Thyroid gland (tissue), 4 donors: ENCODE measurements at regions not wholly inside any gene's neighbourhood (a gene's known extent, or its start where the extent isn't known, plus 50 kb on each side); places are given as distances from the start of the nearest gene placed in this dataset.

ENCODE experiments used
- DNase-seq, 2 donors: peaks; one replicate each; pipeline ENCODE4 v3.0.0-alpha.2; 2019
- H3K27ac ChIP-seq, 3 donors: fragments of 200-600 bp; sonication (generic); 1 replicate in 2 of 3; 2 replicates in 1 of 3; pipeline ENCODE4 v1.5.1; 2016 to 2019; ENCODE audit warnings: mild to moderate bottlenecking in 1 of 3, moderate library complexity in 1 of 3
- H3K27me3 ChIP-seq: fragments of 200-600 bp; sonication (generic); one replicate; pipeline ENCODE4 v1.5.1; 2019
- H3K36me3 ChIP-seq, 2 donors: fragments of 200-600 bp; sonication (generic); one replicate each; pipeline ENCODE4 v1.5.1; 2016 to 2019
- H3K4me1 ChIP-seq, 2 donors: fragments of 200-600 bp; sonication (generic); one replicate each; pipeline ENCODE4 v1.5.1; 2017 to 2019
- H3K4me3 ChIP-seq, 3 donors: fragments of 200-600 bp; sonication (generic); replicated peaks in 1 of 3; 1 replicate in 2 of 3; 2 replicates in 1 of 3; pipeline ENCODE4 v1.5.1; 2016; ENCODE audit warnings: mild to moderate bottlenecking in 1 of 3
- H3K9me3 ChIP-seq: fragments of 200-600 bp; sonication (generic); one replicate; pipeline ENCODE4 v1.5.1; 2017
- CTCF ChIP-seq, 6 experiments: fragments of 200-600 bp in 3 of 6; fragments of 450-650 bp in 3 of 6; sonication (generic) in 3 of 6; IDR thresholded peaks; one replicate each; pipeline ENCODE4 v1.5.1; 2016 to 2019; ENCODE audit warnings: antibody characterized with exemption in 6 of 6, mild to moderate bottlenecking in 2 of 6, inconsistent platforms in 1 of 6, moderate library complexity in 1 of 6
- POLR2A ChIP-seq, 2 donors: fragments of 450-650 bp; IDR thresholded peaks; one replicate each; pipeline ENCODE4 v1.6.1; 2017; ENCODE audit warnings: antibody characterized with exemption in 2 of 2, mild to moderate bottlenecking in 2 of 2, moderate library complexity in 1 of 2
- WGBS, 2 donors: methylation state at CpG; one replicate each; pipeline ENCODE4 v1.1.5; 2017; 5-methylcytosine and 5-hydroxymethylcytosine counted together
- intact Hi-C: fragments of 100-400 bp; cut with DNase I; formaldehyde crosslinking; loops from one replicate; pipeline ENCODE4 v1.15.1; 2023

GRCh38 chr12:30439201-30439600 is 256.5 kb downstream of the IPO8 start:
- Histone ChIP-seq H3K36me3 (no peaks in the 10 kb centered on the region), H3K27me3 (no peaks in the 10 kb centered on the region), H3K27ac (no peak overlapping the region), H3K4me1 (no peaks in the 10 kb centered on the region), H3K4me3 (no peak overlapping the region), H3K9me3 (no peaks in the 10 kb centered on the region)
- intact Hi-C loops, result no loop called here
- TF ChIP-seq POLR2A (IDR thresholded peaks at IDR 0.05), result no peak
- no peak for TF ChIP-seq CTCF (IDR thresholded peaks at IDR 0.05)
- WGBS, 2 donors, result 87 to 91% methylated on average over 4 of the region's 4 CpGs
- DNase-seq, result no peak

GRCh38 chr12:30438601-30439041 is 257.0 kb downstream of the IPO8 start:
- 69 to 71% methylated on average over 1 of the region's 1 CpG for WGBS, 2 donors
- Histone ChIP-seq H3K4me3 (no peak overlapping the region), H3K4me1 (no peaks in the 10 kb centered on the region), H3K36me3 (no peaks in the 10 kb centered on the region), H3K27me3 (no peaks in the 10 kb centered on the region), H3K27ac (no peak overlapping the region), H3K9me3 (no peaks in the 10 kb centered on the region)
- no peak for DNase-seq
- TF ChIP-seq CTCF (IDR thresholded peaks at IDR 0.05) (no peak), POLR2A (IDR thresholded peaks at IDR 0.05) (no peak)
- intact Hi-C loops, result no loop called here

GRCh38 chr12:30437616-30438015 is 258.1 kb downstream of the IPO8 start:
- no peaks in the 10 kb centered on the region for H3K4me1 ChIP-seq
- intact Hi-C loops, result no loop called here
- H3K9me3 ChIP-seq, result no peaks in the 10 kb centered on the region
- H3K36me3 ChIP-seq, result no peaks in the 10 kb centered on the region
- H3K27me3 ChIP-seq, result no peaks in the 10 kb centered on the region
- H3K4me3 ChIP-seq, result no peak overlapping the region
- H3K27ac ChIP-seq, result no peak overlapping the region
- DNase-seq, result no peak
- TF ChIP-seq POLR2A (IDR thresholded peaks at IDR 0.05) (no peak), CTCF (IDR thresholded peaks at IDR 0.05) (no peak)

- TF ChIP-seq CTCF (IDR thresholded peaks at IDR 0.05), result no peak
- no peak for TF ChIP-seq POLR2A (IDR thresholded peaks at IDR 0.05)
- H3K4me3 ChIP-seq, result no peak overlapping the region
- no peaks in the 10 kb centered on the region for H3K36me3 ChIP-seq
- H3K4me1 ChIP-seq, result no peaks in the 10 kb centered on the region
- H3K27ac ChIP-seq, result no peak overlapping the region
- DNase-seq, result no peak
- intact Hi-C loops, result no loop called here
- no peaks in the 10 kb centered on the region for H3K9me3 ChIP-seq
- no peaks in the 10 kb centered on the region for H3K27me3 ChIP-seq
- 64 to 81% methylated on average over 5 of the region's 5 CpGs for WGBS, 2 donors
These were observed 258.6 kb downstream of the IPO8 start for GRCh38 chr12:30437044-30437443.

GRCh38 chr12:30428098-30428497 is 267.6 kb downstream of the IPO8 start:
- no peaks in the 10 kb centered on the region for H3K4me1 ChIP-seq
- H3K9me3 ChIP-seq, result no peaks in the 10 kb centered on the region
- no peak overlapping the region for H3K4me3 ChIP-seq
- no peaks in the 10 kb centered on the region for H3K27me3 ChIP-seq
- no peaks in the 10 kb centered on the region for H3K36me3 ChIP-seq
- no peak overlapping the region for H3K27ac ChIP-seq
- intact Hi-C loops, result no loop called here
- 70 to 84% methylated on average over 1 of the region's 1 CpG for WGBS, 2 donors
- DNase-seq, result no peak
- no peak for TF ChIP-seq POLR2A (IDR thresholded peaks at IDR 0.05)
- TF ChIP-seq CTCF (IDR thresholded peaks at IDR 0.05), result no peak
